ENCODE measurements at regions not wholly inside any gene's neighbourhood (a gene's known extent, or its start where the extent isn't known, plus 50 kb on each side); places are given as distances from the start of the nearest gene placed in this dataset.
"Not testable (repeated sequence)": the region's sequence is repeated elsewhere in the genome, so short reads cannot be mapped to it uniquely, and the experiment has no call there.

DNA sequence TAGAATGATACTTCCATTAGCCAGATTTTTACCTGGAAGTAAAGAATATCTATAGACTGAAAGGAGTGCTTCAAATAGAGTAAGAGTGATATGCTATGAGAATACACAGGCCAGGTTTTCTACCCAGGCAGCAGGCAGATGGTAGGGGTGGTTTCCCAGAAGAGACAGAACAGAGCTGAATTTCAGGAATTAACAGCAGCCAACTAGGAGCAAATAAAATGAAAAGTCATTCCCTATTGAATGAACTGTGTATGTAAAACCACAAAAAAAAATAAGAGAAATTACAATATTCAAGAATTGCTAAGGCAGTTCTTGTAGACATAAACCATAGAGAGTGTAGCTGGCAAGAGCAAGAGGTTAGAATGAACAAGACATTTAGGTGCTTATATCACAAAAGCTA lies 336.8 kb downstream of the KCNJ3 start:
- no peak for DNase-seq (ENCODE audit: low read depth in 2 of 2)

DNA sequence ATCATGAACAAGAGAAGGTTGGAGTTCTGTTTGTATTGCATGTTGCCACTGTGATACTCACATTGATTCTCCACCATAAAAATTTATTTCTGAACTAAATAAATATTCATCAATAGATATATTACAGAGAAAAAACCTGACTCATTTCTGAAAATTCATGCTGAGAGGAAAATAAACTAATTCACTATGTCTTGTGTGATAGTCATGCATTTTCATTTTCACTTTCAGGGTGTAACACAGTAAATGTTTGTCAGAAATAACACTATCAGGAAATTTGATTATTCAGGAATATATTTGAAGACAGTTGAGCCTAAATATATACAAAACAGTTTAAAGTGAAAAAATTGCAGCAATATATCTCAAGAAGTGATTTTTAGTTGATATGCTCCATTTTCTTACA lies 335.2 kb downstream of the KCNJ3 start:
- no peak for DNase-seq (ENCODE audit: low read depth in 2 of 2)

GRCh38 chr2:155030296-155030695 lies 331.8 kb downstream of the KCNJ3 start:
- no peak for DNase-seq (ENCODE audit: low read depth in 2 of 2)

- no peak for DNase-seq (ENCODE audit: low read depth in 2 of 2)
Measured at GRCh38 chr2:155026651-155027174, 328.2 kb downstream of the KCNJ3 start.

DNA sequence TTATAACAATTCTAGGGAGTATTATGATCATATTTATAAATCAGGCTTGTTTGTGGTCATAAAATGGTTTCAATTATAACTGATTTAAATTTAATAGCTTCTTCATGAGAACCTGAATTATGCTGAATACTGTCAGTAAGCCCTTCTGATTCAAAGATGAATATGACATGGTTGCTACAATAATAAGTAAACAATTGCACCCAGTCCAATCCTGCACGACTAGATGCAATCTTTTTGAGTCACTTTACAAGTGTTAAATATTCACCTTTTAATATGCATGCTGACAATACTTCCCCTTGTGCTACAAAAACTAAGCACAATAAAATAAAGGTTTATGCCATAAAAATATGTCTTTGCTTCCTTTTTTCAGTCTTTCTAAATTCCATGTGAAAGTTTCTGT lies 325.2 kb downstream of the KCNJ3 start:
- no peak for DNase-seq (ENCODE audit: low read depth in 2 of 2)

DNA sequence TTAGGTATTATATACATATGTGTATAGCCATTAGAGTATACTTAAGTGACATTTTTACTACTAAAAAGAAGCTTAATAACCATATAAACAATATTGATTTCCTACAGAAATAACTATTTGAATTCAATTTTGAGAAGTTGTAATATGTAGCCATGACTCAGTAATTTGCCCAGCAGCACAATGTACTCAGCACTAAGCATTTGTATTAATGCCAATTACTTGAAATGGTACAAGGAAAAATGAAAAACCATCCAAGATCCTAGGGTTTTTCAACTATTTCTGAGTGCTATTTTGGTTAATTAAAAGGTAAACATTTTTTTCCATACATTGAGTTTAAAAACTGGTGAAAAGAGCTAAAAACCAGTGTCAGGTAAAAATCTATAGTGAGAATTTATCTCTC lies 324.0 kb downstream of the KCNJ3 start:
- DNase-seq (ENCODE audit: low read depth in 2 of 2), result no peak

DNA sequence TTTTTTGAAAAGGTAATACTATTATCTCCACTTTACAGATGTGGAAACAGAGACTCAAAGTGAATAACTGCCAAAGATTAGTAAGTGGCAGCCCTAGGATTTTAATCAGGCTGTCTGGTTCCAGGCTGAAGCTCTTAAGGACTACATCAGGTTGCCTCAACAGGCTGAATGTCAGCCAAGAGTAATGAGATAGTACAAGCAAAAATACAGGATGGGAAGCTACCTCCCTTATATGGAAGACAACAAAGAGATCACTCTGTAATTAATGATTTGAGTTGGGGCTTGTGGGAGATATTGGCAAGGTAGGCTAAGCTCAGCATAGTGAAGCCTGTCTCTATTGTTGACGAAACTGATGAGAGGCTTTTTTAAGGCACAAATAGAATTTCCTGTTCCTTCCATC lies 323.1 kb downstream of the KCNJ3 start:
- DNase-seq (ENCODE audit: low read depth in 2 of 2), result no peak

GRCh38 chr2:155020246-155020645 lies 321.8 kb downstream of the KCNJ3 start:
- DNase-seq (ENCODE audit: low read depth in 2 of 2), result no peak

DNA sequence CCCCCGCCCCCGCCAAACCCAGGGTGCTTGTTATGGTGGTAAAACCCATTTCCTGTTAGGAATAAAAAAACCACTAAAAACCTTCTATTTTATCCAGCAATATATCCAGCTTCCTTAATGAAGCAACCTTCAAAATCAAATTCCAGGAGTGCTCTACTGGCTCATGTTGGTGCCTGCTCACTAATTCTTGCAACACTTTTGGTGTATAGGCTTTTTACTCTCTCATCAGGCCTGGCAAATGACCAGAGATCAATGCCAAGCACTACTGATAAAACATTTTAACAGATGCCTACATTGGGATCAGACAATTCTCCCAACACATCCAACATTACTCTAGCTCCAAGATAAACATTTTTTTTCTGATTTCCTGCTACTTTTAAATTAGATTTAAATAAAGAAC lies 312.4 kb downstream of the KCNJ3 start:
- no peak for DNase-seq (ENCODE audit: low read depth in 2 of 2)

DNA sequence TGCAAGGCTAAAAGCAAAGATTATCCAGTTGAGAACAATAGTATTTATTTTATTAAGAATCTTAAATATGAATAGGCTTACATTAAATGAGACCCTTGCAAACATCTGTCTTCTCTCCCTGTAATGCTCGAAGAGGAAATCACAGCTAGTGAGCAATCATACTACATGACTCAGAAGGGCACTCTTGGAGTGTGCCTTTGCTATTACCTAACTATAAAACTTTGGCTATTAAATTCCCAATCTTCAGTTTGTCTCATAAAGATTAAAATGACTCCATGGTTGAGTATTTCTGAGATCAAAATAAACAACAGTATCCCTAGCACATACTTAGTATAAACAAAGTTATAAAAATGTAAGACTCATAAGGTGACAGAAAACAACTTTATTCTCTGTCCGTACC lies 296.9 kb downstream of the KCNJ3 start:
- DNase-seq (ENCODE audit: low read depth in 2 of 2), result no peak

DNA sequence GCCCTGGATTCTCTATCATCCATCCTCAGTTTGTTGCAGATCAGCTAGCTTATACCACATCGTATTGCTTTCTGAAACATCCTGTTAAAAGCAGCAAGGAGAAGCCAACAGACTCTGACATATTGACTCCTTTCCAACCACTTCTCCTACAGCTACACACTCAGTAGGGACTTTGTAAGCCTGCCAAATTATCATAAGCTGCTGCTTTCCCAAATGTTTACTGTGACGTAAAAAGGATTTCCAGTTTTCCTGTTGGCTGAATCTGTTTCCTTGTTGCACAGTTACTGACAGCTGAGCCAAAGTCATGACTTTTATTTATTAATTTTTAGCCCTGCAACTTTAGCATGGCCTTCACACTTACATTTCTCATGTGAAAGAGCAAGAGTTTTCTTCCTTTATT lies 294.3 kb downstream of the KCNJ3 start:
- DNase-seq (ENCODE audit: low read depth in 2 of 2), result no peak

DNA sequence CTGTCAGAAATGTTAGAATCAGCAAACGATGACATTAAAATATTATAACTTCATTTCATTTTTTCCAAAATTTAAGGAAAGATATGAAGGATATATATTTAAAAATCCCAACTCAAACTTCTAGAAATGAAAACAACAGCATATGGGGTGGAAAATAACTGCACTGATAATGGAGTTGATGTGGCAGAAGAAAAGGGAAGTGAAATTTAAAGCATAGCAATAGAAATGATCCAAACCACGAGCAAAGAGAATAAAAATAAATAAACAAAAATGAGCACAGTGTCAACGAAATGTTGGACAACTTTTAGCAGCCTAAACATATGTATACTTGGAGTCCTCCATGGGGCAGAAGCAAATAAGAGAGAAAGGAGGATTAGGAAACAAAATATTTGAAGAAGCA lies 280.2 kb downstream of the KCNJ3 start:
- no peak for DNase-seq (ENCODE audit: low read depth in 2 of 2)

GRCh38 chr2:154978244-154978643 lies 279.7 kb downstream of the KCNJ3 start:
- no peak for DNase-seq (ENCODE audit: low read depth in 2 of 2)

DNA sequence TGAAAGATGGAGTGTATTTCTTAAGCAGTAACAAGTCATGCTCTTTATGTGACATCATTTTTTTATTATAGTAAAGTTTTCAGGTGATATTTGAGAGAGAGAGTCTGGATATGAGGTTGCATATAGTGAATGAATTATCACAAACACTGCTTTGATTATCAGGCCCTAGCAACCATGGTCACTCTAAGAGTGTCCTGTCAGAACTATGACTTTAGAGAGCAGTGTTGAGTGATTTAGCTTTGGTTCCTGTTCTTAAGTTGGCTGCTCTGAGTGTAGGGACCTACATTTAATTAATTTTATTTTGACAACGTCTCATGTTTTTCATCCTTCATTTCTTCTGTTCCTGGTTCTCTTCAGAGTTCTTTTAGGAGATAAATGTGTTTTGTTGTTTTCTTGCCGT lies 275.5 kb downstream of the KCNJ3 start:
- no peak for DNase-seq (ENCODE audit: low read depth in 2 of 2)

GRCh38 chr2:154963511-154963910 lies 265.0 kb downstream of the KCNJ3 start:
- DNase-seq (ENCODE audit: low read depth in 2 of 2), result no peak

GRCh38 chr2:154961676-154962075 lies 263.2 kb downstream of the KCNJ3 start:
- DNase-seq (ENCODE audit: low read depth in 2 of 2), result no peak

DNA sequence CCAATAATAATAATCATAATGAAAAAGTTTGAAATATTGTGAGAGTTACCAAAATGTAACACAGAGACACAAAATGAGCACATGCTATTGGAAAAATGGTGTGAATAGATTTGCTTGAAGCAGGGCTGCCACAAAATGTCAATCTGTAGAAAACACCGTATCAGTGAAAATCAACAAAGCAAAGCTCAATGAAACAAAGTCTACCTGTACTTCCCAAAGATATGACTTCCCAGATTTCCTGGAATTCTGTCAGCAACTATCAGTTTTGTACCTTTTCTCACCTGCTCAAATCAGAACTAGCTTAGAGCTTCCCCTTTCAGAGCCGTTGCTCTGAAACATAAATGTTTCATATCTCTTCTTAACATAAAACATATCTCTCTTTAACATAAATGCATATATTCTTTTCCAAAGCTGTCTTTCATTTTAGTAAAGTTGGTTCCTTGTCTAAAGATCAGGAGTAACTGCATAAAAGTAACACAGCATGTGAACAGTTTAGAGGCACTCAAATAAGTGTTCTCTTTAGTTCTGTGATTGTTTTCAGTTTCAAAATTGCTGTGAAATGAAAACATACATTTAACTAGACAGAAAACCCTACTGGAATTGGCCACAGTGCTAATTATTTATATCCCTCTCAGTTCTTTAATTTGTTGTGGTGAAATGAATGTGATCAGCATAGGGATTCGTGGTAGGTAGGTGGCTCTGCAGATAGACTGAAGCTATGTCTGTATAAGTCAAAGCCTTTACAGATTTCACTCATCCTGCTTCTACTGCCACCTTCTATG lies 262.5 kb downstream of the KCNJ3 start:
- DNase-seq (ENCODE audit: low read depth in 2 of 2), result no peak

- DNase-seq (ENCODE audit: low read depth in 2 of 2), result no peak
Measured at GRCh38 chr2:154952346-154952980, 254.0 kb downstream of the KCNJ3 start.

- not testable (repeated sequence) for DNase-seq (ENCODE audit: low read depth in 2 of 2)
Measured at GRCh38 chr2:154947416-154947815, 248.9 kb downstream of the KCNJ3 start.

DNA sequence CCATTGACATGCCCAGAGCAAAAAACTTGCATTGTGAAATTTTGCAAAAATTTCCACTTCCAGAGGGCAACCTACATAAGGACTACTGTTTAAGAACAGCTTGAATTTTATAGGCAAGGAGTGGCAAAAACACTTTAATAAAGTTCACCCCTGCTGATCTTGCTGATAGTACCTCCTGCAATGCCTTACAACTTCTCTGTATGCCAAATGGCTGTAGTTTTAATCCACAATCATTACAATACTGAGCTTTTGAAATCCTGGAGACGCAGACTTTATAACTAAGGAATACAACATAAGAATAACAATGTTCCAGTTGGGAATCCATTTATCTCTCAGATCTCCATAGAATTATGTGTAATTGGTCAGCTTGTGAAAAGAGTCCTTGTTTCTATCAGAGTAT lies 247.5 kb downstream of the KCNJ3 start:
- DNase-seq (ENCODE audit: low read depth in 2 of 2), result no peak

- DNase-seq (ENCODE audit: low read depth in 2 of 2), result no peak
Measured at GRCh38 chr2:154941379-154941778, 242.9 kb downstream of the KCNJ3 start.

GRCh38 chr2:154934213-154934612 lies 235.7 kb downstream of the KCNJ3 start:
- no peak for DNase-seq (ENCODE audit: low read depth in 2 of 2)

GRCh38 chr2:154924531-154924930 lies 226.0 kb downstream of the KCNJ3 start:
- no peak for DNase-seq (ENCODE audit: low read depth in 2 of 2)

Data from stimulated activated CD4-positive, alpha-beta T cell treated with anti-CD3 and anti-CD28 coated beads, Interleukin-15, amount 100 ng/mL, for 48 hours (primary cell).